CD14-positive monocyte (primary cell): ENCODE measurements at regions not wholly inside any gene's neighbourhood (a gene's known extent, or its start where the extent isn't known, plus 50 kb on each side); places are given as distances from the start of the nearest gene placed in this dataset.

Source experiments
- DNase-seq, 3 donors: peaks; one replicate each; pipeline ENCODE4 v3.0.0-alpha.2; 2011 to 2022
- H2AFZ ChIP-seq: 2 replicates; pipeline ENCODE4 v1.6.0; 2012; ENCODE audit warnings: mild to moderate bottlenecking, low read depth, low read length, inconsistent platforms; ENCODE audit not compliant: insufficient read depth, poor library complexity, severe bottlenecking
- H3K27ac ChIP-seq, 2 donors: 1 replicate in 1 of 2; 2 replicates in 1 of 2; pipeline ENCODE4 v1.5.1; 2012 to 2013; ENCODE audit warnings: low read length in 2 of 2, control low read depth in 1 of 2, inconsistent platforms in 1 of 2, low read depth in 1 of 2, mild to moderate bottlenecking in 1 of 2
- H3K27me3 ChIP-seq, 2 donors: one replicate each; pipeline versions ENCODE4 v1.6.0 to v1.6.1; 2011 to 2013; ENCODE audit warnings: low read length in 2 of 2; ENCODE audit not compliant: control insufficient read depth in 2 of 2, insufficient read depth in 2 of 2
- H3K36me3 ChIP-seq, 2 donors: replicated peaks in 1 of 2; 1 replicate in 1 of 2; 2 replicates in 1 of 2; pipeline versions ENCODE4 v1.5.1 to v1.6.1; 2012 to 2013; ENCODE audit warnings: low read length in 2 of 2, control low read depth in 1 of 2, inconsistent platforms in 1 of 2, mild to moderate bottlenecking in 1 of 2; ENCODE audit not compliant: insufficient read depth in 2 of 2, control insufficient read depth in 1 of 2
- H3K4me1 ChIP-seq, 2 donors: 1 replicate in 1 of 2; 2 replicates in 1 of 2; pipeline versions ENCODE4 v1.5.1 to v1.6.1; 2012 to 2013; ENCODE audit warnings: low read length in 2 of 2, control low read depth in 1 of 2, inconsistent platforms in 1 of 2, mild to moderate bottlenecking in 1 of 2, moderate library complexity in 1 of 2; ENCODE audit not compliant: insufficient read depth in 2 of 2, control insufficient read depth in 1 of 2
- H3K4me2 ChIP-seq: replicated peaks from 2 replicates; pipeline ENCODE3; 2012; ENCODE audit warnings: low read length, moderate library complexity, mild to moderate bottlenecking; ENCODE audit not compliant: poor library complexity, severe bottlenecking; ENCODE audit errors: extremely low read depth
- H3K4me3 ChIP-seq, 3 experiments: fragments of 200-600 bp in 1 of 3; sonication (generic) in 1 of 3; replicated peaks in 1 of 3; 1 replicate in 2 of 3; 2 replicates in 1 of 3; pipeline ENCODE4 v1.5.1; 2011 to 2013; ENCODE audit warnings: low read length in 3 of 3, mild to moderate bottlenecking in 3 of 3, control low read depth in 2 of 3, low read depth in 2 of 3, inconsistent platforms in 1 of 3, moderate library complexity in 1 of 3
- H3K79me2 ChIP-seq: 2 replicates; pipeline ENCODE4 v1.6.0; 2012; ENCODE audit warnings: mild to moderate bottlenecking, control low read depth, inconsistent platforms, low read length, moderate library complexity; ENCODE audit not compliant: insufficient read depth
- H3K9ac ChIP-seq: 2 replicates; pipeline ENCODE4 v1.6.0; 2017; ENCODE audit warnings: low read length, mild to moderate bottlenecking; ENCODE audit not compliant: insufficient read depth, poor library complexity, severe bottlenecking
- H3K9me3 ChIP-seq, 2 donors: replicated peaks in 1 of 2; 1 replicate in 1 of 2; 2 replicates in 1 of 2; pipeline versions ENCODE4 v1.5.1 to v1.6.1; 2012 to 2013; ENCODE audit warnings: low read length in 2 of 2, control low read depth in 1 of 2; ENCODE audit not compliant: control insufficient read depth in 1 of 2, insufficient read depth in 1 of 2
- H4K20me1 ChIP-seq: 2 replicates; pipeline ENCODE4 v1.6.0; 2012; ENCODE audit warnings: mild to moderate bottlenecking, low read length, control low read depth, moderate library complexity; ENCODE audit not compliant: insufficient read depth
- H3K27ac Mint-ChIP-seq, 7 donors: one replicate each; pipeline ENCODE4 v1.8.0; 2020; ENCODE audit warnings: mild to moderate bottlenecking in 7 of 7, mixed read lengths in 7 of 7, moderate library complexity in 6 of 7, inconsistent platforms in 2 of 7
- H3K27me3 Mint-ChIP-seq, 3 donors: one replicate each; pipeline ENCODE4 v1.8.0; 2021 to 2022; ENCODE audit warnings: low read depth in 3 of 3, mild to moderate bottlenecking in 3 of 3, mixed read lengths in 3 of 3, moderate library complexity in 3 of 3, inconsistent platforms in 1 of 3
- H3K36me3 Mint-ChIP-seq, 2 donors: one replicate each; pipeline ENCODE4 v1.8.0; 2020; ENCODE audit warnings: mixed read lengths in 2 of 2, inconsistent platforms in 1 of 2, mild to moderate bottlenecking in 1 of 2
- H3K4me1 Mint-ChIP-seq: one replicate; pipeline ENCODE4 v1.8.0; 2020; ENCODE audit warnings: mild to moderate bottlenecking, mixed read lengths
- H3K4me3 Mint-ChIP-seq, 2 donors: one replicate each; pipeline ENCODE4 v1.8.0; 2020; ENCODE audit warnings: mild to moderate bottlenecking in 2 of 2, mixed read lengths in 2 of 2, moderate library complexity in 1 of 2
- H3K9me3 Mint-ChIP-seq, 7 donors: one replicate each; pipeline ENCODE4 v1.8.0; 2020 to 2022; ENCODE audit warnings: mixed read lengths in 7 of 7, mild to moderate bottlenecking in 6 of 7, moderate library complexity in 6 of 7, inconsistent platforms in 2 of 7
- CTCF ChIP-seq: fragments of 200-600 bp; IDR thresholded peaks from one replicate; pipeline ENCODE4 v1.8.0; 2022; ENCODE audit warnings: antibody characterized with exemption, mild to moderate bottlenecking
- WGBS: methylation state at CpG from one replicate; pipeline ENCODE4 v1.1.5; 2013; ENCODE audit warnings: missing lambda C conversion rate; ENCODE audit not compliant: insufficient coverage; 5-methylcytosine and 5-hydroxymethylcytosine counted together
- intact Hi-C, 2 donors: fragments of 100-400 bp; cut with micrococcal nuclease; formaldehyde crosslinking; loops; one replicate each; pipeline versions ENCODE4 v1.15.0 to v1.15.1; 2023

- intact Hi-C loops: no loop called here
- Mint-ChIP-seq H3K4me1 (peaks cover 18% of the 10 kb centered on the region), H3K4me3 (no peak overlapping the region), H3K27ac (peak overlapping the region in 4 of 7 donors; percentile 17 to 79 (median 34)), H3K36me3 (no peaks in the 10 kb centered on the region), H3K9me3 (peaks cover 0 to 6% (median 0%) of the 10 kb centered on the region in 7 donors), H3K27me3 (no peaks in the 10 kb centered on the region)
- no peaks in the 10 kb centered on the region for H3K27me3 ChIP-seq
- peak overlapping the region; percentile 14 for H2AFZ ChIP-seq
- peak overlapping the region; percentile 24 for H3K9ac ChIP-seq
- DNase-seq: peak in 1 of 3 donors; percentile 2
- no CpG with 5 or more reads among the region's 3 CpGs for WGBS
- no peaks in the 10 kb centered on the region for H3K79me2 ChIP-seq
- TF ChIP-seq CTCF: no peak
- H3K4me2 ChIP-seq: peak overlapping the region; percentile 46
- H3K9me3 ChIP-seq: no peaks in the 10 kb centered on the region
- peak overlapping the region in 1 of 2 donors; percentile 42 for H3K27ac ChIP-seq
- no peaks in the 10 kb centered on the region for H4K20me1 ChIP-seq
- H3K4me1 ChIP-seq: peaks cover 6 to 14% of the 10 kb centered on the region in 2 donors
- peak overlapping the region in 1 of 3 experiments; percentile 16 for H3K4me3 ChIP-seq
- H3K36me3 ChIP-seq: no peaks in the 10 kb centered on the region
These were observed 777.5 kb downstream of the ADGRL2 start for GRCh38 chr1:82578086-82578726.

- no peak overlapping the region for H3K4me3 ChIP-seq
- Mint-ChIP-seq H3K4me1 (peaks cover 1% of the 10 kb centered on the region), H3K4me3 (no peak overlapping the region), H3K27ac (no peak overlapping the region), H3K9me3 (peaks cover 0 to 9% (median 3%) of the 10 kb centered on the region in 7 donors), H3K36me3 (no peaks in the 10 kb centered on the region), H3K27me3 (no peaks in the 10 kb centered on the region)
- H2AFZ ChIP-seq: no peak overlapping the region
- H3K4me2 ChIP-seq: no peak overlapping the region
- no peaks in the 10 kb centered on the region for H3K36me3 ChIP-seq
- DNase-seq: no peak
- no peaks in the 10 kb centered on the region for H4K20me1 ChIP-seq
- H3K27me3 ChIP-seq: no peaks in the 10 kb centered on the region
- no peaks in the 10 kb centered on the region for H3K9me3 ChIP-seq
- H3K79me2 ChIP-seq: no peaks in the 10 kb centered on the region
- no peak overlapping the region for H3K27ac ChIP-seq
- no peaks in the 10 kb centered on the region for H3K4me1 ChIP-seq
- TF ChIP-seq CTCF: no peak
- WGBS: 92% methylated on average over 2 of the region's 3 CpGs
- intact Hi-C loops: no loop called here
- no peak overlapping the region for H3K9ac ChIP-seq
These were observed 766.6 kb downstream of the ADGRL2 start for GRCh38 chr1:82567348-82567747.
